ENCODE measurements at regions not wholly inside any gene's neighbourhood (a gene's known extent, or its start where the extent isn't known, plus 50 kb on each side); places are given as distances from the start of the nearest gene placed in this dataset.

DNA sequence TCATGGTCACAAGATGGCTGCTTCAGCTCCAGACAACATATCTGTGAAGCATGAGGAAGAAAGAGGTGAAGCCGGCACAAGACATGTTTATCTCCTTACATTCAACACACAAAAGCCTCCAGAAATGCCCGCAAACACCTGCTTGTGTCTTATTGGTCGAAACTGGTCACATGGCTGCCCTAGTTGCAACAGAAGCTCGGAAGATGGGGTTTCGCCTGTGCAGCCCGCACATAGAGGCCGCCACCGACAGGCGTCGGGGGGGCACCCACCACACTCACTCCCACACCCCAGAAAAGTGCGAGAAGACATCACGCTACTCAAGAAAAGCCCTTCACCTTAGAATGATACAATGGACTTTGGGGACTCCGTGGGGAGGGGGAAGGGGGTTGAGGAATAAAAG is 63.0 kb upstream of the MGMT start:
- H2AFZ ChIP-seq (ENCODE audit: low read length), result no peak overlapping the region
- DNase-seq, result no peak
- TF ChIP-seq EZH2 (IDR thresholded peaks at IDR 0.05; ENCODE audit: low read length, unreplicated experiment), result no peak
- TF ChIP-seq EZH2phosphoT487 (IDR thresholded peaks at IDR 0.05; ENCODE audit: borderline replicate concordance, low read length), result no peak
- TF ChIP-seq CTCF (conservative IDR thresholded peaks at IDR 0.05; ENCODE audit: low read depth, low read length), result no peak
- H3F3A ChIP-seq (ENCODE audit: low read length, unreplicated experiment), result no peaks in the 10 kb centered on the region
- no peak overlapping the region for H3K4me2 ChIP-seq (ENCODE audit: low read length)
- no peak overlapping the region for H3K27ac ChIP-seq (ENCODE audit: low read length)
- no peaks in the 10 kb centered on the region for H3K79me2 ChIP-seq (ENCODE audit: low read length)
- ATAC-seq, result no peak
- no TSS peak for BruUV-seq (replicated peaks)
- no peaks in the 10 kb centered on the region for H3K4me1 ChIP-seq (ENCODE audit: insufficient read depth, low read length)
- peaks cover 12% of the 10 kb centered on the region; the same call in 1 of the 2 replicates for H3K27me3 ChIP-seq (ENCODE audit: low read length)
- ChIA-PET CTCF (no interaction called here), POLR2A (ENCODE audit: unreplicated experiment) (no interaction called here)
- no peak overlapping the region for H3K9ac ChIP-seq (ENCODE audit: low read length)
- intact Hi-C loops (cut with micrococcal nuclease), result no loop called here
- H3K4me3 ChIP-seq (ENCODE audit: low read length), result no peak overlapping the region
- H4K20me1 ChIP-seq (ENCODE audit: low read length), result no peaks in the 10 kb centered on the region
- no peaks in the 10 kb centered on the region for H3K36me3 ChIP-seq (ENCODE audit: low read depth, low read length)
- no peaks in the 10 kb centered on the region for H3K9me3 ChIP-seq (ENCODE audit: low read length)
- H3K9me2 ChIP-seq (replicated peaks; ENCODE audit: low read length), result no peaks in the 10 kb centered on the region

- POLR2A ChIA-PET (ENCODE audit: unreplicated experiment), result no interaction called here
- TF ChIP-seq CTCF (conservative IDR thresholded peaks at IDR 0.05; ENCODE audit: low read depth, low read length), result no peak
- no peak for TF ChIP-seq EZH2phosphoT487 (IDR thresholded peaks at IDR 0.05; ENCODE audit: borderline replicate concordance, low read length)
- TF ChIP-seq EZH2 (IDR thresholded peaks at IDR 0.05; ENCODE audit: low read length, unreplicated experiment), result no peak
- DNase-seq, result no peak
- peaks cover 25% of the 10 kb centered on the region for H3K27me3 ChIP-seq (ENCODE audit: low read length)
- H3K9me3 ChIP-seq (ENCODE audit: low read length), result no peaks in the 10 kb centered on the region
- no peaks in the 10 kb centered on the region for H3K36me3 ChIP-seq (ENCODE audit: low read depth, low read length)
- H3K9me2 ChIP-seq (replicated peaks; ENCODE audit: low read length), result no peaks in the 10 kb centered on the region
- H3K4me2 ChIP-seq (ENCODE audit: low read length), result no peak overlapping the region
- no peak overlapping the region for H2AFZ ChIP-seq (ENCODE audit: low read length)
- no peak overlapping the region for H3K9ac ChIP-seq (ENCODE audit: low read length)
- no peak overlapping the region for H3K27ac ChIP-seq (ENCODE audit: low read length)
- ATAC-seq, result no peak
- H4K20me1 ChIP-seq (ENCODE audit: low read length), result no peaks in the 10 kb centered on the region
- H3K79me2 ChIP-seq (ENCODE audit: low read length), result no peaks in the 10 kb centered on the region
- intact Hi-C loops (cut with micrococcal nuclease), result no loop called here
- no TSS peak for BruUV-seq (replicated peaks)
- CTCF ChIA-PET, result no interaction called here
- H3K4me3 ChIP-seq (ENCODE audit: low read length), result no peak overlapping the region
- no peaks in the 10 kb centered on the region for H3F3A ChIP-seq (ENCODE audit: low read length, unreplicated experiment)
- no peaks in the 10 kb centered on the region for H3K4me1 ChIP-seq (ENCODE audit: insufficient read depth, low read length)
Observed at GRCh38 chr10:129405389-129405788, 61.7 kb upstream of the MGMT start.

DNA sequence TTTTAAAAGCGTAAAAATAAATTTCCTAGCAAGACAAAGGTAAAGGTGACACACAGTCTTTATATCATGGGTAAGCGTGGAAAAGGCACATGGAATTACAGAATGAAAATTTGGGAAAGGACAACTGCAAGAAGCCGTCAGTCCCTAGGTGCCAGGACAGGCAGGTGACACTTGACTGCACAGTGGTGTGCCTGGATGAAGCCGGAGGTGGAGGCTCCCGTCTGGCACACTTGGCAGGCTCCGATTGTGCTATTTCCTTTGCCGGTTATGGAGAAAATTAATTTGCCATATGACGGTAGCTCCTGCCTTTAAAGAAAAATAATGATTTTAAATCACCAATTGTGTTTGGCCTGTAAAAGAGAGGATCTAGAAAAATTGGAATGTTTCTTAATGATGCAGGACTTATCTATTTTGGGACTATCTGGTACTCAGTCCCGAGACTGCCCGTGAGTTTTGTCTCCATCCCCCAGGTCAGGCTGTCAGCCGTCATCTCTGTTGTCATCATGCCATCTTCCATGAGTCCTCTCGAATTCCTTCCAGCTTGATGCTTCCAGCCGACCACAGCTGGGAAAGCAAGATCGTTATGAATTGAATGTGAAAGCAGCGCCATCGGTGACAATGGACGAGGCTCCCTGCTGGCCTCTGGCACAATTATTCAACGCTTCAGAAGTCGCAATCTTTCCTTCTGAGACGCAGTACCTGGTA is 56.2 kb upstream of the MGMT start:
- Histone ChIP-seq H3K36me3 (ENCODE audit: low read depth, low read length) (no peaks in the 10 kb centered on the region), H3K27me3 (ENCODE audit: low read length) (peaks cover 67% of the 10 kb centered on the region), H3K4me3 (ENCODE audit: low read length) (no peak overlapping the region), H3K79me2 (ENCODE audit: low read length) (no peaks in the 10 kb centered on the region), H4K20me1 (ENCODE audit: low read length) (no peaks in the 10 kb centered on the region), H3K4me2 (ENCODE audit: low read length) (no peak overlapping the region), H3K9ac (ENCODE audit: low read length) (no peak overlapping the region), H3K9me2 (replicated peaks; ENCODE audit: low read length) (no peaks in the 10 kb centered on the region), H2AFZ (ENCODE audit: low read length) (no peak overlapping the region), H3F3A (ENCODE audit: low read length, unreplicated experiment) (no peaks in the 10 kb centered on the region), H3K27ac (ENCODE audit: low read length) (no peak overlapping the region), H3K9me3 (ENCODE audit: low read length) (no peaks in the 10 kb centered on the region), H3K4me1 (ENCODE audit: insufficient read depth, low read length) (no peaks in the 10 kb centered on the region)
- CTCF ChIA-PET, result no interaction called here
- DNase-seq (no peak), ATAC-seq (no peak)
- no TSS peak for BruUV-seq (replicated peaks)
- TF ChIP-seq CTCF (conservative IDR thresholded peaks at IDR 0.05; ENCODE audit: low read depth, low read length) (no peak), EZH2phosphoT487 (IDR thresholded peaks at IDR 0.05; ENCODE audit: borderline replicate concordance, low read length) (no peak), EZH2 (IDR thresholded peaks at IDR 0.05; ENCODE audit: low read length, unreplicated experiment) (no peak)
- POLR2A ChIA-PET (ENCODE audit: unreplicated experiment), result no interaction called here
- intact Hi-C loops (cut with micrococcal nuclease), result no loop called here

Data from PC-3 (cell line).